ENCODE measurements at regions not wholly inside any gene's neighbourhood (a gene's known extent, or its start where the extent isn't known, plus 50 kb on each side); places are given as distances from the start of the nearest gene placed in this dataset.
A peak's percentile ranks its signal among the peaks of the same experiment; 100 is the strongest.

DNA sequence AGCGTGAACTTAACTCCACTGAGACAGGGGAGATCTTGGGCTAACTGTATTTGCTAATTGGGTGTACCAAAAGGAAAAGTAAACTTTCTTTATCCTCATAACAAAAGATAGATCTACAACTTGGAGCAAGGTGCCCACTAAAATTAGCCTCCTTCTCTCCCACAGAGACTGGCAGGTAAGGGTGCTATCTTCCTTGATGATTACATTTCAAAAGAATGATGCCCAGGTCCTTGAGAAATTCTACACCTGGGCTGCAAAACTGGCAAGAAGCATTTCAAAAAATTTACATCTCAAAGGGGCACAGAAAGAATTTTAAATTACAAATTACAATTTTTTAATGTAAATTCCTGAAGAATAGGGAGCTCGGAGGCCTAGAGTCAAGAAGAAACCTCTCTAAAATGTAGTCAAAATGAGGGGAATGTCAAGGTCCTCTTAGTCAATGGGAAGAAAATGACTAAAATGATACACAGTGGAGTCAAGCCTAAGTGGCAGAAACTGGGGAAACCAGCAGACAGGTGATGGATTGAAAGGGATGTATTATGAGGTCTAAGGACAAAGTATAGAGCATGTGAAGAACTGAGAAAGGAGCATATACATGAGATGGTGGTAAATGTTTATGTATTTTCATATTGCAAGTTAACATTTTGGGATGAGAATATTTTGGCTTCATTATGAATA, 348.3 kb upstream of the TUSC1 start:
- DNase-seq, result no peak

DNA sequence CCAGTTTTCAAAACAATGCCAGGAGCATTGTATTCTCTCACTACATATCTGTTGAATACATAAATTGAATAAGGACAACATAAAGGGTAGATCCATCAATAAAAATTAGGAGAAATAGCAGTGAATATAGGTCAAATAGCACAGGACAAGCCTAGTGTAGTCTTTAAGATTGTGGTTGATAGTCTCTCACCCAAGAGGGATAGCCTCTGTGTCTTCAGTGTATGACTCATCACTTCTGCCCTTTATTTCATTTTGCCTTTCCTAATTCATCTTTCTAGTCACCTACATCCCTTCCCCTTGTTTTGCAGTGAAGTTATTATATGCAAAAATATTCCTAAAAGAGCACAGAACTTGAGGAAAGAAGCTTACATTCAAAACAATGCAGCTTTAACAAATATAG, 335.0 kb upstream of the TUSC1 start:
- DNase-seq, result no peak

DNA sequence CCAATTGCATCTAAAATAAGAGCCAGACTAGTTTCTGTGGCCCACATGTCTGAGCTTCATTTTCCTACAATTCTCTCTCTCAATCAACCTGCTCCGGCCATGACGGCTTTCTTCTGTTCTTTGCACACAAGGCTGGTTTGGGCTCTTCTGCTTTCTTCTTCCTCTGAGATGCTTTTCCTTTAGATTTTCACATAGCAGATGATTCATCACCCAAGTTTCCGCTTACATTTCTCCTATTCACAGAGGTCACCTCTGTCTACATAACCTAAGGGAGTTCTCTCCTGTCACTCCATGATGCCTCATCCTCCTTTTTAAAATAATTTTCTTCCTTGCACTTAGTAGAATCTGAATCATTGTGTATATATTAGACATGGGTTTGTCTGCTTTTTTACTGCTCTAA, 334.6 kb upstream of the TUSC1 start:
- no peak for DNase-seq

GRCh38 chr9:25994605-25995004, 316.4 kb upstream of the TUSC1 start:
- DNase-seq, result no peak

GRCh38 chr9:25990376-25990775, 312.1 kb upstream of the TUSC1 start:
- DNase-seq, result no peak

GRCh38 chr9:25975667-25976066, 297.4 kb upstream of the TUSC1 start:
- no peak for DNase-seq

GRCh38 chr9:25964239-25964638, 286.0 kb upstream of the TUSC1 start:
- peak; percentile 72 for DNase-seq

GRCh38 chr9:25960178-25960577, 281.9 kb upstream of the TUSC1 start:
- no peak for DNase-seq

- DNase-seq, result no peak
Observed at GRCh38 chr9:25954209-25954608, 276.0 kb upstream of the TUSC1 start.

- no peak for DNase-seq
Observed at GRCh38 chr9:25948182-25948581, 269.9 kb upstream of the TUSC1 start.

GRCh38 chr9:25939126-25939525, 260.9 kb upstream of the TUSC1 start:
- DNase-seq, result no peak

DNA sequence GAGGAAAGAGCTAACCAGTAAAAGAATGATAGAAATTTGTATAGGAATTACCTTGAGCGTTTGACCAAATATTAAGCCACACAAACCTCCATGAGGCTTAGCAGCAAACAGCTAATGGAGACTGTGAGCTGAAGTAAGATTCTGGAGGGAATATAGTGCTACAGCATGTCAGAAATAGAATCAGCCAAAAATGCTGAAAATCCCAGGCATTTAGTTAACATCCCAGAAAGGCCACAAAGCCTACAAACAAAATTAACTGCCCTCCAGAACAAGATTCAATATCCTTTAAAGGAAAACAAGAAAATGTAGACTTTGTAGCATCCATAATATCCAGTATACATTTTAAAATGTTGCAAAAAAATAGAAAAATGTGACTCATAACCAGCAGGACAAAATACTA, 257.8 kb upstream of the TUSC1 start:
- DNase-seq, result no peak

GRCh38 chr9:25935188-25935587, 256.9 kb upstream of the TUSC1 start:
- no peak for DNase-seq

DNA sequence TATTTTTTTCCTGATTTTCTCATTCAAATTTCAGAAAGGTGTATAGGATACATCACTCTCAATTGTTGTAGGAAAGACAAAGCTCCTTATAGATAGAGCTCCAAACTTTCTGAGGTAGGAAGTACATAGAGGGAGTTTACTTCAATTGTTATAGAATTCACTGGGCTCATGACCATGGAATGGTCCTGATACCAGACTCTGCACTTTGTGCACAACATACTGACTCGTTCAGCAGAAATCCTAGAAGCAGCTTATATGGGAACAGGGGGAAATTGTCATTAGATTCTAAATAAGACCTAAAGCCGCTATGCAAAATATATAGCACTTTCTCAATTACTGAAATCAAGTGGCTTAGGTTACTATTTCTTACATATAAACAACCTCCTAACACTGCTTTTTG, 240.5 kb upstream of the TUSC1 start:
- DNase-seq, result no peak

- no peak for DNase-seq
Observed at GRCh38 chr9:25917731-25918362, 239.6 kb upstream of the TUSC1 start.

DNA sequence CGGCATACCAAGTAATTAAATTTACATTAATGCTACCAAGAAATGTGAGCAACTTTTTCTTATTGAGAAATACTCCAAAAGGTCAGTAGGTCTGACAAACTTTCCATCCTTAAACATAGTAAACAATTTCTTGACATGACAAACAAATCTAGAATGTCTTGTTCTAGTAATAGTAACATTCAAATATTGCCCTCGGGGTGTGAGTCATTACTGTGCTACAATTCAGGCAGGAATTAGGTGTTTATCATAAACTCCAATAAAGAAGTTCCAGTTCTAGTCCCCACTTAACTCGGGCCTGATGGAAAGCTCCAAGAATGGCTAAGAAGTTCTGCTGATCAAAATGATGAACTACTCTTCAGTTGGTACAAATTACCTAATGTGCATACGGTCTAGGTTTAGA, 235.6 kb upstream of the TUSC1 start:
- DNase-seq, result no peak

GRCh38 chr9:25904701-25905100, 226.5 kb upstream of the TUSC1 start:
- no peak for DNase-seq

GRCh38 chr9:25891527-25891926, 213.3 kb upstream of the TUSC1 start:
- DNase-seq, result no peak

DNA sequence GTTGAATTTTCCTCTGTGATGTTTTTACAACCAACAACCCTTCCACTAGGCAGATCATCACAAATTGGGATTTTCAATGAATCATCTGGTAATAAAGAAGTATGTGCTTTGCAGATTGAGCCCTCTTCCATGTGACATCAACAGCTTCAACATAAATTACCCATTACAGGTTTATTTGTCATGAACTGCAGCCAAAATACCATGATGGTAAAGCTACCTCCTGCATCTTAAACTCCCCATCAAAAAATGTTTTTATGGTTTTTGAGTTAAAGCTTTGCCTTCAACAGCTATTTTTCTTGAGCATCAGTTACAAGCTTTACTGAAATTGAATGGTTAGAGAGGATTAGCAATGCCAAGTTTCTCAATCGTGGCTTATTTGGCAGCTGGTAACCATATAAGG, 211.4 kb upstream of the TUSC1 start:
- DNase-seq, result no peak

- DNase-seq, result no peak
Observed at GRCh38 chr9:25876248-25876647, 198.0 kb upstream of the TUSC1 start.

GRCh38 chr9:25864509-25864908, 186.3 kb upstream of the TUSC1 start:
- no peak for DNase-seq

- DNase-seq, result no peak
Observed at GRCh38 chr9:25861421-25861820, 183.2 kb upstream of the TUSC1 start.

DNA sequence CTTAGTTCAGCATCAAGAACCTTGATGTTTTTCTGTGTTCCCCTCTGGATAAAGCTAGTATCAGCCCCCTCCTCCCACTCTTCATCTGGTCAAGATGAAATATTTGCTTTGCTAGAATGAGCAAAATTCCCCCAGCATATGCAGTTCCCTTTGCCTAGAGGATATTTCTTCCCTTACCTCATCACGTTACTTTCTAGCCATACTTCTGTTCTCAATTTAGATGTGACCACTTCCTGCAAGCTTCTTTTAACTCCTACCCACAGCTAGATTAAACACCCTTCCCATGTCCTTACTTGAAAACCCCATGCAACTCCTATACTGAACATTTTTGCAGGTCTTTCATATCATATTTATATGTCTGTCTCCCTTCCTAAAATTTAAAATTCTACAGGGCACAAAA, 178.9 kb upstream of the TUSC1 start:
- DNase-seq, result no peak

- DNase-seq, result no peak
Observed at GRCh38 chr9:25850803-25851202, 172.6 kb upstream of the TUSC1 start.

- no peak for DNase-seq
Observed at GRCh38 chr9:25845867-25846266, 167.6 kb upstream of the TUSC1 start.
